NCI-H2081 (cell line): ENCODE measurements at regions not wholly inside any gene's neighbourhood (a gene's known extent, or its start where the extent isn't known, plus 50 kb on each side); places are given as distances from the start of the nearest gene placed in this dataset.

ENCODE experiments used
- DNase-seq, 2 experiments: peaks; one replicate each; lab custom pipeline; 2025; lab: John Stamatoyannopoulos, UW

GRCh38 chr5:159422361-159422760, 92.1 kb upstream of the IL12B start:
- no peak for DNase-seq

GRCh38 chr5:159422910-159423309, 92.6 kb upstream of the IL12B start:
- DNase-seq: no peak

- DNase-seq: no peak
Observed at GRCh38 chr5:159424123-159424522, 93.8 kb upstream of the IL12B start.

- no peak for DNase-seq
Observed at GRCh38 chr5:159426694-159427093, 96.4 kb upstream of the IL12B start.

- DNase-seq: no peak
Observed at GRCh38 chr5:159427180-159428012, 97.1 kb upstream of the IL12B start.

GRCh38 chr5:159430361-159431012, 100.2 kb upstream of the IL12B start:
- no peak for DNase-seq

GRCh38 chr5:159435855-159436254, 105.6 kb upstream of the IL12B start:
- DNase-seq: no peak

GRCh38 chr5:159438092-159438491, 107.8 kb upstream of the IL12B start:
- no peak for DNase-seq

- DNase-seq: no peak
Observed at GRCh38 chr5:159439002-159439401, 108.7 kb upstream of the IL12B start.

- DNase-seq: no peak
Observed at GRCh38 chr5:159440235-159440634, 109.9 kb upstream of the IL12B start.

GRCh38 chr5:159440968-159441367, 110.7 kb upstream of the IL12B start:
- DNase-seq: no peak

- no peak for DNase-seq
Observed at GRCh38 chr5:159441441-159441840, 111.2 kb upstream of the IL12B start.

GRCh38 chr5:159442206-159442850, 112.0 kb upstream of the IL12B start:
- DNase-seq: no peak

- DNase-seq: peak; percentile 7 to 51
Observed at GRCh38 chr5:159444441-159445082, 114.3 kb upstream of the IL12B start.

- no peak for DNase-seq
Observed at GRCh38 chr5:159447116-159447515, 116.8 kb upstream of the IL12B start.

- no peak for DNase-seq
Observed at GRCh38 chr5:159448841-159449407, 118.6 kb upstream of the IL12B start.

- DNase-seq: no peak
Observed at GRCh38 chr5:159449925-159450324, 119.6 kb upstream of the IL12B start.

GRCh38 chr5:159450417-159450816, 120.1 kb upstream of the IL12B start:
- DNase-seq: no peak

GRCh38 chr5:159451197-159452052, 121.1 kb upstream of the IL12B start:
- no peak for DNase-seq

- DNase-seq: no peak
Observed at GRCh38 chr5:159452480-159453167, 122.3 kb upstream of the IL12B start.

GRCh38 chr5:159453209-159453608, 122.9 kb upstream of the IL12B start:
- no peak for DNase-seq
